ENCODE measurements at regions not wholly inside any gene's neighbourhood (a gene's known extent, or its start where the extent isn't known, plus 50 kb on each side); places are given as distances from the start of the nearest gene placed in this dataset.

DNA sequence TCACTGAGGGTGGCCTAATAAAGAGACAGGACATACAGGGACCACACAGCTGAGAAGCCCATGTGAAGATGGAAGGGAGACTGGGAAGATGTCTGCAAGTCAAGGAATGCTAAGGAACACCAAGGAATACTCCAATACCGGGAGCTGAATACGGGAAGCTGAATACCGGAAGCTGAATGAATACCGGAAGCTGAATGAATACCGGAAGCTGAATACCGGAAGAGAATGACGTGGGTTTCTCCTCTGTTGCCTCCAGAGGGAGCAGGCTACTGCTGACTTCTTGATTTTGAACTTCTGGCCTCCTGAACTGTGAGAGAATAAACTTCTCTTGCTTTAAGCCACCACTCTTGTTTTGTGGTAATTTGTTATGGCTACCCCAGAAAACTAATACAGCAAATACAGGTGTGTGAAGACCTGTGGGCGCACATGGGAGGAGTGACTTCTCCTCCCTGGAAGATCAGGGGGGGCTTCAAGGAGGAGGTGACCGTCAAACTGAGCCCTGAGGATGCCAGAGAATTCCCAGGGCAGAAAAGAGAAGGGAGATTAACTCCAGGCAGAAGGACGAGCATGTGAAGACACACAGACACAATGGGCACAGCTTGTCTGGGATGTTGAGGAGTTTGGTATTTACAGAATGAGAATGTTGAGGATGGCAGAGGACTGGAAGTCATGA lies 259.9 kb downstream of the IRF8 start:
- Mint-ChIP-seq H3K9me3 (no peaks in the 10 kb centered on the region), H3K4me1 (no peaks in the 10 kb centered on the region), H3K36me3 (no peaks in the 10 kb centered on the region), H3K27ac (no peak overlapping the region), H3K27me3 (ENCODE audit: low read depth) (peaks cover 46% of the 10 kb centered on the region), H3K4me3 (no peak overlapping the region)
- no peak for TF ChIP-seq CTCF (IDR thresholded peaks at IDR 0.05; ENCODE audit: unreplicated experiment)
- DNase-seq (ENCODE audit: low spot score in 2 of 2, unreplicated experiment in 2 of 2): no peak

DNA sequence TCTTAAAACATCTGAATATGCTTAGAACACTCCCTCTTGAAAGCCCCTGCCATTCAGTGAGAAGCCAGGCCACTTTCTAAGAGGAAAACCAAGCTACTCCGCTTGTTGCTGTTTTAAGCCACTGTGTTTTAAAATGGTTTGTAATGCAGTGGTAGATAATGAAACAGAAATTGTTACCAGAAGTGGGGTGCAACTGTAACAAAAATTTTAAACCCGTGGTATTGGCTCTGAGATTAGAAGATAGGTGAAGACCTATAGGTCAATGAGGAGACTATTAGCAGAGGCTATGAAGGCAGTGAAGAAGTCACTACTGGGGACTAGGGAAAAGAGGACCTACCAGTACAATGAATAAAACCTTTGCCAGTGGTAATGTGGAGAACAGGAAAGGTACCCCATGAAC lies 266.5 kb downstream of the IRF8 start:
- Mint-ChIP-seq H3K9me3 (peaks cover 22% of the 10 kb centered on the region), H3K4me3 (no peak overlapping the region), H3K4me1 (no peaks in the 10 kb centered on the region), H3K27me3 (ENCODE audit: low read depth) (peaks cover 58% of the 10 kb centered on the region), H3K36me3 (no peaks in the 10 kb centered on the region), H3K27ac (no peak overlapping the region)
- no peak for TF ChIP-seq CTCF (IDR thresholded peaks at IDR 0.05; ENCODE audit: unreplicated experiment)
- DNase-seq (ENCODE audit: low spot score in 2 of 2, unreplicated experiment in 2 of 2): no peak

DNA sequence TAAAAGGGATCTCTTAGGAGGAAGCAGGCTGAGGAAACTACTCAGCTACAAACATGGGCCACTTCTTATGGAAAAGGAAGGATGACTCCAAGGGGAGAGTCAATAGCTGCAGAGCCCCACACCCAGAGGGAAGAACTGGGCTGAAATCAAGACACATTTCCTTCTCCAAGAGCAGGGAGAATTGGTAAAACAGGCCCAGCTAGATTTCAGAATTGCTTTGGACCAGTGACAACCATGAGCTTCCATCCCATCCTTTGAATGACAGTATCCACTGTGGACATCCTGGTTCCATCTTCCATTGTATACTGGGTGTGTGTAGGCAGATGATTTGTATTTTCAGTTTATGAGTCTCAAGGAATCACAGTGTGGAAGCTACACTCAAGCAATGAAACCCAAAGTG lies 267.5 kb downstream of the IRF8 start:
- Mint-ChIP-seq H3K36me3 (no peaks in the 10 kb centered on the region), H3K9me3 (peaks cover 22% of the 10 kb centered on the region), H3K27ac (no peak overlapping the region), H3K4me1 (no peaks in the 10 kb centered on the region), H3K27me3 (ENCODE audit: low read depth) (peaks cover 62% of the 10 kb centered on the region), H3K4me3 (no peak overlapping the region)
- no peak for DNase-seq (ENCODE audit: low spot score in 2 of 2, unreplicated experiment in 2 of 2)
- TF ChIP-seq CTCF (IDR thresholded peaks at IDR 0.05; ENCODE audit: unreplicated experiment): no peak

DNA sequence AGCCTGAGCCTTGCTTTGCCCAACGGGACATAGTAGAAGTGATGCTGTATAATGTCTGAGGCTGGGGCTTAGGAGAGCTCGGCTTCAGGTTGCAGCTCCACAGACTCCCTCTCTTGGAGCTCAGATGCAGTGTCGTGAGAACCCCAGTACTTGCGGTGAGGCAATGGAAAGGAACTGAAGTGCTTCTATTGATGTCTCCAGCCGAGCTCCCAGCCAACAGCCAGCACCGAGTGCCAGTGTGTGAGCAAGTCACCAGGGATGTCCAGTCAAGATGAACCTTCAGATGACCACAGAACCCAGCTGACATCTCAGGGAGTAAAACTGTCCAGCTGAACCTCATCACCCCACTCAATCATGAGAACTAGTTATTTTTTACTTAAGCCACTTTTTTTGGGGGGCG lies 268.1 kb downstream of the IRF8 start:
- H3K4me1 Mint-ChIP-seq: no peaks in the 10 kb centered on the region
- no peak overlapping the region for H3K4me3 Mint-ChIP-seq
- H3K27ac Mint-ChIP-seq: no peak overlapping the region
- DNase-seq (ENCODE audit: low spot score in 2 of 2, unreplicated experiment in 2 of 2): no peak
- TF ChIP-seq CTCF (IDR thresholded peaks at IDR 0.05; ENCODE audit: unreplicated experiment): no peak
- H3K27me3 Mint-ChIP-seq (ENCODE audit: low read depth): peaks cover 60% of the 10 kb centered on the region
- H3K36me3 Mint-ChIP-seq: no peaks in the 10 kb centered on the region
- H3K9me3 Mint-ChIP-seq: peaks cover 22% of the 10 kb centered on the region

GRCh38 chr16:86170720-86171119 lies 271.8 kb downstream of the IRF8 start:
- Mint-ChIP-seq H3K4me3 (no peak overlapping the region), H3K36me3 (no peaks in the 10 kb centered on the region), H3K4me1 (no peaks in the 10 kb centered on the region), H3K27me3 (ENCODE audit: low read depth) (peaks cover 68% of the 10 kb centered on the region), H3K9me3 (peaks cover 8% of the 10 kb centered on the region), H3K27ac (no peak overlapping the region)
- DNase-seq (ENCODE audit: low spot score in 2 of 2, unreplicated experiment in 2 of 2): no peak
- no peak for TF ChIP-seq CTCF (IDR thresholded peaks at IDR 0.05; ENCODE audit: unreplicated experiment)

GRCh38 chr16:86171329-86171728 lies 272.4 kb downstream of the IRF8 start:
- no peak for TF ChIP-seq CTCF (IDR thresholded peaks at IDR 0.05; ENCODE audit: unreplicated experiment)
- H3K27me3 Mint-ChIP-seq (ENCODE audit: low read depth): peaks cover 68% of the 10 kb centered on the region
- H3K27ac Mint-ChIP-seq: no peak overlapping the region
- H3K9me3 Mint-ChIP-seq: peaks cover 1% of the 10 kb centered on the region
- no peak for DNase-seq (ENCODE audit: low spot score in 2 of 2, unreplicated experiment in 2 of 2)
- H3K4me1 Mint-ChIP-seq: no peaks in the 10 kb centered on the region
- no peaks in the 10 kb centered on the region for H3K36me3 Mint-ChIP-seq
- no peak overlapping the region for H3K4me3 Mint-ChIP-seq

Measured in mesothelial cell of epicardium (in vitro differentiated cells).